Transverse colon (tissue), 3 donors: ENCODE measurements at regions not wholly inside any gene's neighbourhood (a gene's known extent, or its start where the extent isn't known, plus 50 kb on each side); places are given as distances from the start of the nearest gene placed in this dataset.

Source experiments
- CTCF ChIP-seq, 5 experiments: fragments of 200-600 bp in 3 of 5; fragments of 450-650 bp in 2 of 5; sonication (generic) in 3 of 5; IDR thresholded peaks; 1 replicate in 2 of 5; 2 replicates in 3 of 5; pipeline ENCODE4 v1.5.1; 2016 to 2017; ENCODE audit warnings: antibody characterized with exemption in 5 of 5, inconsistent platforms in 3 of 5, mild to moderate bottlenecking in 2 of 5, moderate library complexity in 1 of 5
- EP300 ChIP-seq: sonication (generic); formaldehyde crosslinking; IDR thresholded peaks from one replicate; pipeline ENCODE4 v1.6.1; 2017; ENCODE audit warnings: antibody characterized with exemption, low read depth

- no peak for TF ChIP-seq EP300
- no peak for TF ChIP-seq CTCF (IDR thresholded peaks at IDR 0.05)
Observed at GRCh38 chr10:29387269-29387668, 98.4 kb downstream of the LYZL1 start.
